ENCODE measurements at regions not wholly inside any gene's neighbourhood (a gene's known extent, or its start where the extent isn't known, plus 50 kb on each side); places are given as distances from the start of the nearest gene placed in this dataset.

DNA sequence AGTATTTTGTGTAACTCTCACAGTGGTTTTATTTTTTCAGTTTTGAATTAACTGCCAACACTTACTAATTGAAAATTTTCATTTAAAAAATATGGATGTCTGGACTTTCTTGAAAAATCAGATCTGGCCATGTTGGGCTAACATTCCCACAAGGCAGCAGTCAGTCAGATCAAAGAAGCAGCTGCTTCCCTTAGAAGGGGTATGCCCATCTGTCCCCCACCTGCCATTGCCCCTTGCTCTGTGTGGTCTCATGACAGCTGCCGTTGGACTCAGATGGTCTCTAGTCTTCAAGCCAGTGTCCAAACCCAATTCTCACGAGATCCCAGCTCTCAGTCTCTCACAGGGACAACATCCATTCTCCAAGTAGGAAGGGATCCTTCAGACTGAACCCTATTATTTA lies 212.1 kb upstream of the GHITM start:
- Histone ChIP-seq H3K56ac (ENCODE audit: low read length) (no peak overlapping the region), H2BK5ac (ENCODE audit: low read length) (no peak overlapping the region), H3K4me2 (ENCODE audit: low read length) (no peak overlapping the region), H3K18ac (ENCODE audit: low read length) (no peak overlapping the region), H2BK120ac (ENCODE audit: low read depth, low read length) (no peak overlapping the region), H3K27ac (ENCODE audit: low read depth, low read length) (no peak overlapping the region), H3K4me1 (ENCODE audit: control insufficient read depth, low read depth, low read length) (peaks cover 2% of the 10 kb centered on the region), H3K4ac (ENCODE audit: low read depth, low read length) (no peak overlapping the region), H3K9ac (ENCODE audit: low read length) (no peak overlapping the region), H3K79me2 (ENCODE audit: control insufficient read depth, insufficient read depth, low read length) (no peaks in the 10 kb centered on the region), H3K27me3 (ENCODE audit: insufficient read depth, low read length, poor library complexity) (no peaks in the 10 kb centered on the region), H3K23ac (ENCODE audit: low read length) (no peak overlapping the region), H4K8ac (ENCODE audit: low read depth, low read length) (no peak overlapping the region), H3K4me3 (ENCODE audit: low read length) (no peak overlapping the region), H2AK5ac (ENCODE audit: low read length) (no peak overlapping the region), H3K36me3 (ENCODE audit: control insufficient read depth, insufficient read depth, low read length) (no peaks in the 10 kb centered on the region), H2BK15ac (replicated peaks; ENCODE audit: low read depth) (no peak overlapping the region), H3K79me1 (ENCODE audit: low read length) (no peaks in the 10 kb centered on the region), H4K5ac (ENCODE audit: low read length) (no peak overlapping the region)
- no peak for DNase-seq
- WGBS (ENCODE audit: extremely low coverage, insufficient coverage, low lambda C conversion rate), result no CpG with 5 or more reads among the region's 2 CpGs

DNA sequence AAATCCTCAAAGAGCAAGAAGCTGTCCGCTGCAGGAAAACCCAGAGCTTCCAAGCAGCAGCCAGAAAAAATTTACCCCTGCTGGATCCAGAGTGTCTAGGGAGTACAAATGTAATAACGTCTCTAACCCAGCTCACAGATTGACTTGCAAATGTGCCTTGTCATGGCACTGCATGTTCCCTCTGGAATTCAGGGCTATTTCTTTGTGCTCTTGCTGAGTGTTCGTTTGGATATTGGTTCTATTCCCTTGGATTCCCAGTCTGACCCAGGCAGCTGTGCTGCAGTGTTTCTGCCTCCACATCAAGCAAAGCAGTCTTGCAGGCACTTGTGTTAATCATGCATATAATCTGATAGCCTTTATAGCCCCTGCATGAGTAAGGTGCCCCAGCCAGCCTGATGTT lies 209.9 kb upstream of the GHITM start:
- no peak overlapping the region for H4K8ac ChIP-seq (ENCODE audit: low read depth, low read length)
- no peaks in the 10 kb centered on the region for H3K79me1 ChIP-seq (ENCODE audit: low read length)
- H3K23ac ChIP-seq (ENCODE audit: low read length), result no peak overlapping the region
- H2AK5ac ChIP-seq (ENCODE audit: low read length), result no peak overlapping the region
- DNase-seq, result no peak
- no peak overlapping the region for H3K56ac ChIP-seq (ENCODE audit: low read length)
- no CpG with 5 or more reads among the region's 3 CpGs for WGBS (ENCODE audit: extremely low coverage, insufficient coverage, low lambda C conversion rate)
- H3K9ac ChIP-seq (ENCODE audit: low read length), result no peak overlapping the region
- H3K4me3 ChIP-seq (ENCODE audit: low read length), result no peak overlapping the region
- no peak overlapping the region for H2BK5ac ChIP-seq (ENCODE audit: low read length)
- H2BK15ac ChIP-seq (replicated peaks; ENCODE audit: low read depth), result no peak overlapping the region
- H3K36me3 ChIP-seq (ENCODE audit: control insufficient read depth, insufficient read depth, low read length), result no peaks in the 10 kb centered on the region
- peaks cover 2% of the 10 kb centered on the region for H3K4me1 ChIP-seq (ENCODE audit: control insufficient read depth, low read depth, low read length)
- no peak overlapping the region for H3K4ac ChIP-seq (ENCODE audit: low read depth, low read length)
- no peak overlapping the region for H4K5ac ChIP-seq (ENCODE audit: low read length)
- no peak overlapping the region for H3K27ac ChIP-seq (ENCODE audit: low read depth, low read length)
- no peak overlapping the region for H3K18ac ChIP-seq (ENCODE audit: low read length)
- H2BK120ac ChIP-seq (ENCODE audit: low read depth, low read length), result no peak overlapping the region
- no peaks in the 10 kb centered on the region for H3K79me2 ChIP-seq (ENCODE audit: control insufficient read depth, insufficient read depth, low read length)
- H3K27me3 ChIP-seq (ENCODE audit: insufficient read depth, low read length, poor library complexity), result no peaks in the 10 kb centered on the region
- H3K4me2 ChIP-seq (ENCODE audit: low read length), result no peak overlapping the region

- Histone ChIP-seq H4K5ac (ENCODE audit: low read length) (no peak overlapping the region), H3K18ac (ENCODE audit: low read length) (no peak overlapping the region), H4K8ac (ENCODE audit: low read depth, low read length) (no peak overlapping the region), H3K4me1 (ENCODE audit: control insufficient read depth, low read depth, low read length) (no peaks in the 10 kb centered on the region), H2AK5ac (ENCODE audit: low read length) (no peak overlapping the region), H3K23ac (ENCODE audit: low read length) (no peak overlapping the region), H3K79me2 (ENCODE audit: control insufficient read depth, insufficient read depth, low read length) (no peaks in the 10 kb centered on the region), H3K4ac (ENCODE audit: low read depth, low read length) (no peak overlapping the region), H3K4me2 (ENCODE audit: low read length) (no peak overlapping the region), H3K27ac (ENCODE audit: low read depth, low read length) (no peak overlapping the region), H3K4me3 (ENCODE audit: low read length) (no peak overlapping the region), H3K27me3 (ENCODE audit: insufficient read depth, low read length, poor library complexity) (no peaks in the 10 kb centered on the region), H3K79me1 (ENCODE audit: low read length) (no peaks in the 10 kb centered on the region), H3K9ac (ENCODE audit: low read length) (no peak overlapping the region), H3K56ac (ENCODE audit: low read length) (no peak overlapping the region), H3K36me3 (ENCODE audit: control insufficient read depth, insufficient read depth, low read length) (no peaks in the 10 kb centered on the region), H2BK15ac (replicated peaks; ENCODE audit: low read depth) (no peak overlapping the region), H2BK120ac (ENCODE audit: low read depth, low read length) (no peak overlapping the region), H2BK5ac (ENCODE audit: low read length) (no peak overlapping the region)
- DNase-seq, result no peak
- no CpG with 5 or more reads among the region's 3 CpGs for WGBS (ENCODE audit: extremely low coverage, insufficient coverage, low lambda C conversion rate)
Measured at GRCh38 chr10:83931669-83932068, 207.6 kb upstream of the GHITM start.

DNA sequence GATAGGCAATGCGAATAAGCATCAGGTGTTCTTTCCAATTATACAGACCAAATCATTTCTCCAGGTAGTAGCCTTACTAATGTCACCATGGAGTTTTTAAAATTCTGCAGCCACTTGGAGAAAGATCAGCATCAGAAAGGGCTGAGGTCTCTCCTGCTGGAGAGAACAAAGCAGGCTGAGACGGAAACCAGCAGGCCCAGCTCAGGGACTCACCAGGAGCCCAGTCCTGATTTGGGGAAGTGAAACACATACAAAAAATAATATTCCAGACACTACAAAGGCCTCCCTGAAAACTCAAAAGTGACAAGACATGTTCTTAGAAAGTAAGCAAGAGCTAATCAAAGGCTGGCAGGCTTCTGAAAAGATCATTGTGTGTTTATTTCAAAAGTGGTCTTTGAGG lies 207.1 kb upstream of the GHITM start:
- H3K27ac ChIP-seq (ENCODE audit: low read depth, low read length), result no peak overlapping the region
- H3K4ac ChIP-seq (ENCODE audit: low read depth, low read length), result no peak overlapping the region
- no peak overlapping the region for H3K4me3 ChIP-seq (ENCODE audit: low read length)
- H3K18ac ChIP-seq (ENCODE audit: low read length), result no peak overlapping the region
- H3K4me1 ChIP-seq (ENCODE audit: control insufficient read depth, low read depth, low read length), result no peaks in the 10 kb centered on the region
- no peak overlapping the region for H2BK5ac ChIP-seq (ENCODE audit: low read length)
- H2BK120ac ChIP-seq (ENCODE audit: low read depth, low read length), result no peak overlapping the region
- no peaks in the 10 kb centered on the region for H3K27me3 ChIP-seq (ENCODE audit: insufficient read depth, low read length, poor library complexity)
- no peaks in the 10 kb centered on the region for H3K79me1 ChIP-seq (ENCODE audit: low read length)
- H4K5ac ChIP-seq (ENCODE audit: low read length), result no peak overlapping the region
- no peak overlapping the region for H3K9ac ChIP-seq (ENCODE audit: low read length)
- no peak for DNase-seq
- H3K36me3 ChIP-seq (ENCODE audit: control insufficient read depth, insufficient read depth, low read length), result no peaks in the 10 kb centered on the region
- H3K79me2 ChIP-seq (ENCODE audit: control insufficient read depth, insufficient read depth, low read length), result no peaks in the 10 kb centered on the region
- no peak overlapping the region for H4K8ac ChIP-seq (ENCODE audit: low read depth, low read length)
- no peak overlapping the region for H3K23ac ChIP-seq (ENCODE audit: low read length)
- H2AK5ac ChIP-seq (ENCODE audit: low read length), result no peak overlapping the region
- whole genome bisulfite sequencing (ENCODE audit: extremely low coverage, insufficient coverage, low lambda C conversion rate), result no CpG with 5 or more reads among the region's 2 CpGs
- no peak overlapping the region for H3K4me2 ChIP-seq (ENCODE audit: low read length)
- no peak overlapping the region for H3K56ac ChIP-seq (ENCODE audit: low read length)
- no peak overlapping the region for H2BK15ac ChIP-seq (replicated peaks; ENCODE audit: low read depth)

DNA sequence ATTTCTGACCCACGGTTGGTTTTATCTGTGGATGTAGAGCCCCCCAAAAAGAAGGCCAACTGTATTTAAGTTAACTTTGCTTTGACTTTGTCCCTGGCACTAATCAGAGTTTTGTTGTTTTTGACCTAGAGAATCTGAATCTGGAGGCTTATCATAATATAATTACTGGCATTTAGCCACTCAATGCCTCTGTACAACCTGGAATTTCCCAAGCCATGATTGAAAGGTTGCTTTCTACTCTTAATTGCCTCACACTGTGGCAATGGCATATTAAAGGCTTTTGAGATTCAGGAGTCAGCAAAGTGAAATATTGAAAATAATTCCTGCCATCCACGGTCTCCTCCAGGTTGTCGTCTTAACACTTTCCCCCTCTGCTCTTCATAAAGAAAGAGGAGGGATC lies 205.2 kb upstream of the GHITM start:
- Histone ChIP-seq H3K9ac (ENCODE audit: low read length) (no peak overlapping the region), H3K56ac (ENCODE audit: low read length) (no peak overlapping the region), H2BK15ac (replicated peaks; ENCODE audit: low read depth) (no peak overlapping the region), H3K79me1 (ENCODE audit: low read length) (no peaks in the 10 kb centered on the region), H3K4me2 (ENCODE audit: low read length) (no peak overlapping the region), H2BK120ac (ENCODE audit: low read depth, low read length) (no peak overlapping the region), H3K27me3 (ENCODE audit: insufficient read depth, low read length, poor library complexity) (no peaks in the 10 kb centered on the region), H4K8ac (ENCODE audit: low read depth, low read length) (no peak overlapping the region), H3K4ac (ENCODE audit: low read depth, low read length) (no peak overlapping the region), H3K36me3 (ENCODE audit: control insufficient read depth, insufficient read depth, low read length) (no peaks in the 10 kb centered on the region), H3K4me1 (ENCODE audit: control insufficient read depth, low read depth, low read length) (no peaks in the 10 kb centered on the region), H2BK5ac (ENCODE audit: low read length) (no peak overlapping the region), H3K27ac (ENCODE audit: low read depth, low read length) (no peak overlapping the region), H3K23ac (ENCODE audit: low read length) (no peak overlapping the region), H4K5ac (ENCODE audit: low read length) (no peak overlapping the region), H3K4me3 (ENCODE audit: low read length) (no peak overlapping the region), H3K18ac (ENCODE audit: low read length) (no peak overlapping the region), H3K79me2 (ENCODE audit: control insufficient read depth, insufficient read depth, low read length) (no peaks in the 10 kb centered on the region), H2AK5ac (ENCODE audit: low read length) (no peak overlapping the region)
- whole genome bisulfite sequencing (ENCODE audit: extremely low coverage, insufficient coverage, low lambda C conversion rate), result no CpG with 5 or more reads among the region's 3 CpGs
- DNase-seq, result no peak

DNA sequence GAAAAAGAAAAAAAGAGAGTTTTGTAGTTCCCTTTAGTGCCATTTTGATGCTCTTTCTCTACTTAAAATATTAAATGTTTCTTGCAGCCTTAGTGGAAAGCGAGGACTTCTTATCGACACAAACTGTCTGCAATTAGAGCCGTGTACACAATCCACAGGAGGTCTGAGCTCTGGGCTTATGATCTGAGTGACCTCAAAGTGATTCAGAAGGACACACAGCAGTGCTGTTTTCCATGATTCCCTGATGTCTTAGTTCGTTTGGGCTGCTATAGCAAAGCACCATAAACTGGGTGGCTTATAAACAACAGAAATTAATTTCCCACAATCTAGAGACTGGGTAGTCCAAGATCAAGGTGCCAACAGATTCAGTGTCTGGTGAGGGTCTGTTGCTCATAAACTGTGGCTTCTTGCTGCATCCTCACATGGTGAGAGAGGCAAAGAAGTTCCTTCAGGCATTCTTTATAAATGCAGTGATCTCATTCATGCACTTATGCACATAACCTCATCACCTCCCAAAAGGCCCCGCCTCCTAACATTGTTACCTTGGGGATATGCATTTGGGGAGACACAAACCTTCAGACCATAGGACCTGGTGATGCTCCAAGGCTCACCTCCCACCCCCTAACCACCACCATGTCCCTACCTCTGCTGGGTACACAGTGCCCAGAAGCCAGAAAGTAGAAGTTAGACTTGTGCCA lies 204.5 kb upstream of the GHITM start:
- no peaks in the 10 kb centered on the region for H3K36me3 ChIP-seq (ENCODE audit: control insufficient read depth, insufficient read depth, low read length)
- no peak overlapping the region for H2BK120ac ChIP-seq (ENCODE audit: low read depth, low read length)
- H3K4me2 ChIP-seq (ENCODE audit: low read length), result no peak overlapping the region
- H3K56ac ChIP-seq (ENCODE audit: low read length), result no peak overlapping the region
- no peak overlapping the region for H3K9ac ChIP-seq (ENCODE audit: low read length)
- no peak overlapping the region for H3K23ac ChIP-seq (ENCODE audit: low read length)
- no peak overlapping the region for H3K27ac ChIP-seq (ENCODE audit: low read depth, low read length)
- no peak for DNase-seq
- H3K18ac ChIP-seq (ENCODE audit: low read length), result no peak overlapping the region
- H4K8ac ChIP-seq (ENCODE audit: low read depth, low read length), result no peak overlapping the region
- H3K4me3 ChIP-seq (ENCODE audit: low read length), result no peak overlapping the region
- H2BK15ac ChIP-seq (replicated peaks; ENCODE audit: low read depth), result no peak overlapping the region
- H3K4ac ChIP-seq (ENCODE audit: low read depth, low read length), result no peak overlapping the region
- no peaks in the 10 kb centered on the region for H3K4me1 ChIP-seq (ENCODE audit: control insufficient read depth, low read depth, low read length)
- H4K5ac ChIP-seq (ENCODE audit: low read length), result no peak overlapping the region
- no peak overlapping the region for H2BK5ac ChIP-seq (ENCODE audit: low read length)
- H3K79me2 ChIP-seq (ENCODE audit: control insufficient read depth, insufficient read depth, low read length), result no peaks in the 10 kb centered on the region
- H3K79me1 ChIP-seq (ENCODE audit: low read length), result no peaks in the 10 kb centered on the region
- H2AK5ac ChIP-seq (ENCODE audit: low read length), result no peak overlapping the region
- WGBS (ENCODE audit: extremely low coverage, insufficient coverage, low lambda C conversion rate), result no CpG with 5 or more reads among the region's 5 CpGs
- H3K27me3 ChIP-seq (ENCODE audit: insufficient read depth, low read length, poor library complexity), result no peaks in the 10 kb centered on the region

Data from mesendoderm (in vitro differentiated cells).